H9 (cell line): ENCODE measurements at regions not wholly inside any gene's neighbourhood (a gene's known extent, or its start where the extent isn't known, plus 50 kb on each side); places are given as distances from the start of the nearest gene placed in this dataset.

Source experiments
- DNase-seq: peaks from one replicate; pipeline ENCODE4 v3.0.0-alpha.2; 2017
- H2AFZ ChIP-seq: one replicate; pipeline ENCODE4 v1.6.1; 2013; ENCODE audit warnings: mild to moderate bottlenecking, low read length, control low read depth, moderate library complexity
- H2AK5ac ChIP-seq: 2 replicates; pipeline ENCODE4 v1.6.1; 2013; ENCODE audit warnings: low read length, control low read depth, mixed read lengths; ENCODE audit not compliant: insufficient read length
- H2BK120ac ChIP-seq: one replicate; pipeline ENCODE4 v1.6.1; 2013; ENCODE audit warnings: low read depth, mild to moderate bottlenecking, low read length, control low read depth, inconsistent platforms; ENCODE audit not compliant: poor library complexity, severe bottlenecking
- H2BK12ac ChIP-seq: 2 replicates; pipeline ENCODE4 v1.6.1; 2013; ENCODE audit warnings: low read length, control low read depth, mixed read lengths, low read depth; ENCODE audit not compliant: insufficient read length
- H2BK15ac ChIP-seq: 2 replicates; pipeline ENCODE4 v1.6.1; 2013; ENCODE audit warnings: low read depth, low read length, control low read depth
- H2BK20ac ChIP-seq: one replicate; pipeline ENCODE4 v1.6.1; 2013; ENCODE audit warnings: low read depth, mild to moderate bottlenecking, low read length, control low read depth, inconsistent platforms; ENCODE audit not compliant: poor library complexity, severe bottlenecking
- H2BK5ac ChIP-seq: 2 replicates; pipeline ENCODE4 v1.6.1; 2013; ENCODE audit warnings: low read length, control low read depth, mixed read lengths; ENCODE audit not compliant: insufficient read length
- H3K14ac ChIP-seq: 2 replicates; pipeline ENCODE4 v1.6.1; 2013; ENCODE audit warnings: low read length, control low read depth; ENCODE audit not compliant: insufficient read depth
- H3K18ac ChIP-seq: 2 replicates; pipeline ENCODE4 v1.6.1; 2013; ENCODE audit warnings: low read depth, mild to moderate bottlenecking, mixed read lengths, low read length, control low read depth; ENCODE audit not compliant: insufficient read length
- H3K23ac ChIP-seq: 2 replicates; pipeline ENCODE4 v1.6.1; 2013; ENCODE audit warnings: low read length, control low read depth, mixed read lengths, low read depth; ENCODE audit not compliant: insufficient read length
- H3K23me2 ChIP-seq: 2 replicates; pipeline ENCODE4 v1.6.1; 2013; ENCODE audit warnings: low read depth, mild to moderate bottlenecking, mixed read lengths, low read length, control low read depth; ENCODE audit not compliant: insufficient read length, poor library complexity, severe bottlenecking
- H3K27ac ChIP-seq: 2 replicates; pipeline ENCODE4 v1.5.1; 2013; ENCODE audit warnings: low read length, control low read depth, mixed read lengths, low read depth; ENCODE audit not compliant: insufficient read length
- H3K27me3 ChIP-seq: 2 replicates; pipeline ENCODE4 v1.6.1; 2013; ENCODE audit warnings: low read length, control low read depth, inconsistent platforms; ENCODE audit not compliant: insufficient read depth
- H3K4ac ChIP-seq: 2 replicates; pipeline ENCODE4 v1.6.1; 2013; ENCODE audit warnings: low read depth, mild to moderate bottlenecking, control low read depth, inconsistent platforms, low read length, moderate library complexity
- H3K4me1 ChIP-seq: 2 replicates; pipeline ENCODE4 v1.6.1; 2013; ENCODE audit warnings: low read length, control low read depth, inconsistent platforms; ENCODE audit not compliant: insufficient read depth
- H3K4me2 ChIP-seq: 2 replicates; pipeline ENCODE4 v1.6.1; 2013; ENCODE audit warnings: low read length, control low read depth, mixed read lengths; ENCODE audit not compliant: insufficient read length, insufficient read depth
- H3K56ac ChIP-seq: 2 replicates; pipeline ENCODE4 v1.6.1; 2013; ENCODE audit warnings: low read depth, mild to moderate bottlenecking, mixed read lengths, low read length, control low read depth; ENCODE audit not compliant: insufficient read length
- H3K79me1 ChIP-seq: 2 replicates; pipeline ENCODE4 v1.6.1; 2013; ENCODE audit warnings: low read depth, mild to moderate bottlenecking, moderate library complexity, low read length, control low read depth, inconsistent platforms; ENCODE audit not compliant: insufficient read depth, poor library complexity, severe bottlenecking
- H3K79me2 ChIP-seq: 2 replicates; pipeline ENCODE4 v1.6.1; 2013; ENCODE audit warnings: low read length, control low read depth, inconsistent platforms; ENCODE audit not compliant: insufficient read depth
- H3K9ac ChIP-seq: 2 replicates; pipeline ENCODE4 v1.6.1; 2013; ENCODE audit warnings: low read length, control low read depth, mixed read lengths; ENCODE audit not compliant: insufficient read length; ENCODE audit errors: extremely low read depth
- H3K9me3 ChIP-seq: one replicate; pipeline ENCODE4 v1.6.1; 2013; ENCODE audit warnings: low read depth, low read length, inconsistent platforms; ENCODE audit not compliant: control insufficient read depth
- H3T11ph ChIP-seq: one replicate; pipeline ENCODE4 v1.6.1; 2013; ENCODE audit warnings: mild to moderate bottlenecking, low read length, control low read depth, inconsistent platforms
- H4K20me1 ChIP-seq: one replicate; pipeline ENCODE4 v1.6.1; 2013; ENCODE audit not compliant: control insufficient read depth, insufficient read length, insufficient read depth
- H4K5ac ChIP-seq: 2 replicates; pipeline ENCODE4 v1.6.1; 2013; ENCODE audit warnings: low read depth, mild to moderate bottlenecking, mixed read lengths, low read length, control low read depth; ENCODE audit not compliant: insufficient read length
- H4K8ac ChIP-seq: replicated peaks from 2 replicates; pipeline ENCODE4 v1.6.1; 2013; ENCODE audit warnings: low read length, control low read depth, mixed read lengths, low read depth; ENCODE audit not compliant: insufficient read length
- H4K91ac ChIP-seq: 2 replicates; pipeline ENCODE4 v1.6.1; 2013; ENCODE audit warnings: low read depth, mild to moderate bottlenecking, moderate library complexity, mixed read lengths, low read length, control low read depth; ENCODE audit not compliant: insufficient read length
- H3K27ac Mint-ChIP-seq, 3 experiments: 2 replicates in 2 of 3; 3 replicates in 1 of 3; pipeline ENCODE4 v1.8.0; 2020 to 2021; ENCODE audit warnings: mixed read lengths in 3 of 3, mild to moderate bottlenecking in 1 of 3, moderate library complexity in 1 of 3
- H3K27me3 Mint-ChIP-seq: 2 replicates; pipeline ENCODE4 v1.8.0; 2021; ENCODE audit warnings: low read depth, mild to moderate bottlenecking, moderate library complexity, mixed read lengths
- H3K36me3 Mint-ChIP-seq, 3 experiments: 2 replicates in 2 of 3; 3 replicates in 1 of 3; pipeline ENCODE4 v1.8.0; 2020 to 2021; ENCODE audit warnings: low read depth in 3 of 3, mixed read lengths in 3 of 3; ENCODE audit not compliant: insufficient read depth in 1 of 3
- H3K4me1 Mint-ChIP-seq, 2 experiments: 2 replicates each; pipeline ENCODE4 v1.8.0; 2020; ENCODE audit warnings: mixed read lengths in 2 of 2
- H3K4me3 Mint-ChIP-seq, 2 experiments: 2 replicates in 1 of 2; 3 replicates in 1 of 2; pipeline ENCODE4 v1.8.0; 2020 to 2021; ENCODE audit warnings: mild to moderate bottlenecking in 2 of 2, mixed read lengths in 2 of 2, moderate library complexity in 1 of 2
- H3K9me3 Mint-ChIP-seq, 2 experiments: 2 replicates in 1 of 2; 3 replicates in 1 of 2; pipeline ENCODE4 v1.8.0; 2020; ENCODE audit warnings: mild to moderate bottlenecking in 2 of 2, mixed read lengths in 2 of 2, moderate library complexity in 1 of 2
- CTCF ChIP-seq: fragments of 200-600 bp; sonication (generic); conservative IDR thresholded peaks from 3 replicates; pipeline ENCODE4 v1.8.0; 2021; ENCODE audit warnings: antibody characterized with exemption, mild to moderate bottlenecking
- WGBS: extraction: QIAGEN DNeasy Blood & Tissue Kit; methylation state at CpG from one replicate; pipeline ENCODE4 v1.1.7; 2013; ENCODE audit warnings: missing lambda C conversion rate, low lambda C conversion rate, mixed read lengths; ENCODE audit not compliant: insufficient read length; ENCODE audit errors: extremely low coverage; 5-methylcytosine and 5-hydroxymethylcytosine counted together

DNA sequence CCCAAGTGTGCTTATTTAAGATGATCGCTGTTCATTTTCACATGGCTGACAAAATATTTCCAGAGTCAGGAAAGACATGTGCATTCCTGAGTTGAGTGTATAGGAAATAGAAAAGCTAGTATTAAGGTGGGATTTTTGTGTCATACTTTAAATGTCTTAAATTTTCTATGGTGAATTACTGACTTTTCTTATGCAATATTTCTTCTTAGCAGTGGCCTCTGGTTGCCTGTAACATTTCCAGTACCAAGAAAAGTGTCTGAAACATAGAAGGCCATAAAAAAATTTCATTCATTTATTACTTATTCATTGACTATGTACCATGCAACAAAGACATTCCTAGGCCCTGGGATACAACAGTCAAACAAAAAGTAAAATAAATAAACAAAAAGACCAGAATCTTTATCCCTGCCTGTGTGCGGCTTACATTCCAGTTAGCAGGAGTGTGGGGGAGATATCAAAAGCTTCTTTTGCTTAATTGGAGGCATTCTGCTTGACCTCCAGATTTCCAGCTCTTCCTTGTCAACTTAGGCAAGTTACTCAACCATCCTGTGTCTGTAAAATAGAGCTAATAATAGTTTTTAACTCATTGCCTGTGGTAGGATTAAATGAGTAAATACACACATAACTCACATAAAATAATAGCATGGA is 216.3 kb upstream of the FLRT2 start:
- Histone ChIP-seq H2BK20ac (no peak overlapping the region), H3K56ac (no peak overlapping the region), H4K5ac (no peak overlapping the region), H3K79me2 (no peaks in the 10 kb centered on the region), H2BK5ac (no peak overlapping the region), H3K23me2 (no peaks in the 10 kb centered on the region), H3K27me3 (no peaks in the 10 kb centered on the region), H3K9ac (no peak overlapping the region), H3K14ac (no peak overlapping the region), H3K4ac (no peak overlapping the region), H3K4me1 (no peaks in the 10 kb centered on the region), H4K91ac (no peak overlapping the region), H3K79me1 (no peaks in the 10 kb centered on the region), H3T11ph (no peak overlapping the region), H4K20me1 (no peaks in the 10 kb centered on the region), H2BK12ac (no peak overlapping the region), H3K27ac (no peak overlapping the region), H2BK15ac (no peak overlapping the region), H3K18ac (no peak overlapping the region), H4K8ac (no peak overlapping the region), H2BK120ac (no peak overlapping the region), H3K9me3 (no peaks in the 10 kb centered on the region), H3K4me2 (no peak overlapping the region), H3K23ac (no peak overlapping the region), H2AFZ (no peak overlapping the region), H2AK5ac (no peak overlapping the region)
- Mint-ChIP-seq H3K4me1 (peaks cover 30 to 42% of the 10 kb centered on the region in 2 experiments), H3K4me3 (no peak overlapping the region), H3K27ac (no peak overlapping the region), H3K36me3 (no peaks in the 10 kb centered on the region), H3K27me3 (no peaks in the 10 kb centered on the region), H3K9me3 (no peaks in the 10 kb centered on the region)
- no peak for TF ChIP-seq CTCF
- no peak for DNase-seq
- WGBS: no CpG with 5 or more reads among the region's 2 CpGs
